CD4-positive, alpha-beta memory T cell (primary cell): ENCODE measurements at regions not wholly inside any gene's neighbourhood (a gene's known extent, or its start where the extent isn't known, plus 50 kb on each side); places are given as distances from the start of the nearest gene placed in this dataset.

Source experiments
- CTCF ChIA-PET: fragments of 350-600 bp; sonication (Branson Sonifier 250); formaldehyde crosslinking; loops from one replicate; lab custom pipeline; 2021; ENCODE audit warnings: inconsistent platforms; ENCODE audit not compliant: partially characterized antibody; lab: Charles Lee
- POLR2A ChIA-PET: fragments of 350-600 bp; sonication (Branson Sonifier 250); formaldehyde crosslinking; loops from one replicate; lab custom pipeline; 2021; ENCODE audit not compliant: partially characterized antibody; lab: Charles Lee
- DNase-seq, 5 donors: peaks; one replicate each; pipeline versions ENCODE4 v3.0.0 to v3.0.0-alpha.2; 2020 to 2022; ENCODE audit warnings: mixed read lengths in 1 of 5
- H3K27ac ChIP-seq: one replicate; pipeline ENCODE4 v1.7.0; 2013; ENCODE audit warnings: low read depth, low read length
- H3K27me3 ChIP-seq: 2 replicates; pipeline ENCODE4 v1.7.0; 2013; ENCODE audit warnings: mild to moderate bottlenecking, low read length, moderate library complexity; ENCODE audit not compliant: insufficient read depth
- H3K36me3 ChIP-seq: 2 replicates; pipeline ENCODE4 v1.7.0; 2013; ENCODE audit warnings: mild to moderate bottlenecking, low read length, moderate library complexity; ENCODE audit not compliant: insufficient read depth
- H3K4me1 ChIP-seq: 2 replicates; pipeline ENCODE4 v1.7.0; 2013; ENCODE audit warnings: mild to moderate bottlenecking, low read length, moderate library complexity; ENCODE audit not compliant: insufficient read depth
- H3K4me3 ChIP-seq, 2 donors: one replicate each; pipeline ENCODE4 v1.7.0; 2013; ENCODE audit warnings: low read length in 2 of 2, mild to moderate bottlenecking in 1 of 2
- H3K9me3 ChIP-seq, 2 donors: one replicate each; pipeline ENCODE4 v1.7.0; 2013; ENCODE audit warnings: low read length in 2 of 2, control low read depth in 1 of 2; ENCODE audit not compliant: control insufficient read depth in 1 of 2
- H3K27ac Mint-ChIP-seq, 7 donors: one replicate each; pipeline ENCODE4 v1.8.0; 2020 to 2021; ENCODE audit warnings: mixed read lengths in 7 of 7, mild to moderate bottlenecking in 6 of 7, inconsistent platforms in 3 of 7, moderate library complexity in 3 of 7
- H3K27me3 Mint-ChIP-seq, 2 donors: one replicate each; pipeline ENCODE4 v1.8.0; 2020 to 2021; ENCODE audit warnings: mixed read lengths in 2 of 2
- H3K36me3 Mint-ChIP-seq, 2 donors: one replicate each; pipeline ENCODE4 v1.8.0; 2020 to 2021; ENCODE audit warnings: mixed read lengths in 2 of 2, inconsistent platforms in 1 of 2, mild to moderate bottlenecking in 1 of 2
- H3K4me1 Mint-ChIP-seq, 4 donors: one replicate each; pipeline ENCODE4 v1.8.0; 2020 to 2021; ENCODE audit warnings: mixed read lengths in 4 of 4, mild to moderate bottlenecking in 1 of 4
- H3K4me3 Mint-ChIP-seq, 8 donors: one replicate each; pipeline ENCODE4 v1.8.0; 2020 to 2021; ENCODE audit warnings: mixed read lengths in 8 of 8, mild to moderate bottlenecking in 7 of 8, moderate library complexity in 6 of 8, inconsistent platforms in 3 of 8
- H3K9me3 Mint-ChIP-seq, 8 donors: one replicate each; pipeline ENCODE4 v1.8.0; 2020 to 2021; ENCODE audit warnings: mixed read lengths in 8 of 8, mild to moderate bottlenecking in 5 of 8, inconsistent platforms in 3 of 8, moderate library complexity in 1 of 8
- intact Hi-C: fragments of 100-400 bp; cut with micrococcal nuclease; formaldehyde crosslinking; loops from one replicate; pipeline ENCODE4 v1.15.1; 2023

DNA sequence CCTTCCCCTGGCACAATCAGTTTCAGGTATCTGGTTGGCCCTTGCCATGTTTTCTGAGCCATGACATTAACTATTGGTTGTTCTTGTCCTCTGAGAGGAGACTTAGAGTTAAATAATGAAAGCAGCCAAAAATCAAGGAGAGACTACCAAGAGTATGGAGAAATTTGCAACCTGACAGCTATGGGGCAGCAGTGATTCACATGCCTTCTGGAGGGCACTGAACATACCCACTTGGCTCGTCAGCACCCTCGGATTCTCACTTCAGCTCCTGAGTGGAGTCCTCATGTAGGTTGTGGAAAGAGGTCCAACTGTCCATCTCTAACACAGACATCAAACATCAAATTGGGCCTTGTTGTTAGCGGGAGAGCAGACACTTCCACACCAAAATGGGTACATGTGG lies 265.6 kb downstream of the EBLN2 start:
- CTCF ChIA-PET, result no interaction called here
- intact Hi-C loops, result no loop called here

More for the DNA sequence above, 265.6 kb downstream of the EBLN2 start:
- Mint-ChIP-seq H3K27ac (no peak overlapping the region), H3K4me1 (no peaks in the 10 kb centered on the region), H3K9me3 (peaks cover 0 to 8% (median 2%) of the 10 kb centered on the region in 8 donors), H3K27me3 (no peaks in the 10 kb centered on the region), H3K4me3 (no peak overlapping the region), H3K36me3 (no peaks in the 10 kb centered on the region)
- POLR2A ChIA-PET, result no interaction called here
- H3K27me3 ChIP-seq, result no peaks in the 10 kb centered on the region
- H3K36me3 ChIP-seq, result no peaks in the 10 kb centered on the region
- H3K4me3 ChIP-seq, result no peak overlapping the region
- DNase-seq, result no peak
- no peaks in the 10 kb centered on the region for H3K9me3 ChIP-seq
- H3K27ac ChIP-seq, result no peak overlapping the region
- no peaks in the 10 kb centered on the region for H3K4me1 ChIP-seq
